ENCODE measurements at regions not wholly inside any gene's neighbourhood (a gene's known extent, or its start where the extent isn't known, plus 50 kb on each side); places are given as distances from the start of the nearest gene placed in this dataset.
"Not testable (repeated sequence)": the region's sequence is repeated elsewhere in the genome, so short reads cannot be mapped to it uniquely, and the experiment has no call there.

GRCh38 chr4:167876091-167876490 lies 216.2 kb upstream of the ANXA10 start:
- H3K4me1 Mint-ChIP-seq, H3K36me3 Mint-ChIP-seq, CTCF ChIA-PET, H3K9me3 Mint-ChIP-seq, H3K27ac Mint-ChIP-seq, H3K4me3 Mint-ChIP-seq, DNase-seq, H3K27me3 Mint-ChIP-seq: not testable (repeated sequence)

GRCh38 chr4:167877826-167878225 lies 214.5 kb upstream of the ANXA10 start:
- H3K36me3 Mint-ChIP-seq, H3K27ac Mint-ChIP-seq, CTCF ChIA-PET, H3K4me3 Mint-ChIP-seq, DNase-seq, H3K9me3 Mint-ChIP-seq, H3K27me3 Mint-ChIP-seq, H3K4me1 Mint-ChIP-seq: not testable (repeated sequence)

GRCh38 chr4:167883266-167883665 lies 209.1 kb upstream of the ANXA10 start:
- Mint-ChIP-seq H3K4me1 (no peaks in the 10 kb centered on the region), H3K27ac (no peak overlapping the region), H3K36me3 (no peaks in the 10 kb centered on the region), H3K4me3 (no peak overlapping the region), H3K27me3 (no peaks in the 10 kb centered on the region), H3K9me3 (no peaks in the 10 kb centered on the region)
- CTCF ChIA-PET = no interaction called here
- no peak for DNase-seq

- DNase-seq = no peak
- H3K4me3 Mint-ChIP-seq = no peak overlapping the region
- CTCF ChIA-PET = no interaction called here
- peaks cover 4% of the 10 kb centered on the region for H3K9me3 Mint-ChIP-seq
- H3K27ac Mint-ChIP-seq = no peak overlapping the region
- no peaks in the 10 kb centered on the region for H3K36me3 Mint-ChIP-seq
- no peaks in the 10 kb centered on the region for H3K27me3 Mint-ChIP-seq
- H3K4me1 Mint-ChIP-seq = no peaks in the 10 kb centered on the region
Measured at GRCh38 chr4:167885071-167885470, 207.3 kb upstream of the ANXA10 start.

GRCh38 chr4:167885872-167886271 lies 206.5 kb upstream of the ANXA10 start:
- CTCF ChIA-PET = no interaction called here
- Mint-ChIP-seq H3K4me1 (no peaks in the 10 kb centered on the region), H3K36me3 (no peaks in the 10 kb centered on the region), H3K9me3 (peaks cover 4% of the 10 kb centered on the region), H3K27me3 (no peaks in the 10 kb centered on the region), H3K27ac (no peak overlapping the region), H3K4me3 (no peak overlapping the region)
- DNase-seq = no peak

GRCh38 chr4:167887726-167888125 lies 204.6 kb upstream of the ANXA10 start:
- Mint-ChIP-seq H3K9me3 (peaks cover 4% of the 10 kb centered on the region), H3K27me3 (no peaks in the 10 kb centered on the region), H3K4me1 (no peaks in the 10 kb centered on the region), H3K27ac (no peak overlapping the region), H3K36me3 (no peaks in the 10 kb centered on the region), H3K4me3 (no peak overlapping the region)
- DNase-seq = no peak
- CTCF ChIA-PET = interaction anchor here (0.6 kb wide), 1 partner anchor 1700 kb away, joined by 4 read pairs; no protein-coding TSS in a partner anchor

- H3K27me3 Mint-ChIP-seq = no peaks in the 10 kb centered on the region
- DNase-seq = no peak
- CTCF ChIA-PET = no interaction called here
- no peaks in the 10 kb centered on the region for H3K4me1 Mint-ChIP-seq
- peaks cover 4% of the 10 kb centered on the region for H3K9me3 Mint-ChIP-seq
- no peak overlapping the region for H3K27ac Mint-ChIP-seq
- no peaks in the 10 kb centered on the region for H3K36me3 Mint-ChIP-seq
- no peak overlapping the region for H3K4me3 Mint-ChIP-seq
Measured at GRCh38 chr4:167890226-167890625, 202.1 kb upstream of the ANXA10 start.

- Mint-ChIP-seq H3K4me1 (no peaks in the 10 kb centered on the region), H3K4me3 (no peak overlapping the region), H3K27me3 (no peaks in the 10 kb centered on the region), H3K36me3 (no peaks in the 10 kb centered on the region), H3K27ac (no peak overlapping the region), H3K9me3 (peaks cover 6% of the 10 kb centered on the region)
- DNase-seq = no peak
- CTCF ChIA-PET = no interaction called here
Measured at GRCh38 chr4:167893531-167893930, 198.8 kb upstream of the ANXA10 start.

GRCh38 chr4:167896260-167896659 lies 196.1 kb upstream of the ANXA10 start:
- H3K27ac Mint-ChIP-seq, H3K4me3 Mint-ChIP-seq, H3K27me3 Mint-ChIP-seq, DNase-seq, H3K36me3 Mint-ChIP-seq, H3K9me3 Mint-ChIP-seq, CTCF ChIA-PET, H3K4me1 Mint-ChIP-seq: not testable (repeated sequence)

- Mint-ChIP-seq H3K27ac (no peak overlapping the region), H3K27me3 (no peaks in the 10 kb centered on the region), H3K4me3 (no peak overlapping the region), H3K4me1 (no peaks in the 10 kb centered on the region), H3K36me3 (no peaks in the 10 kb centered on the region), H3K9me3 (peaks cover 1% of the 10 kb centered on the region)
- CTCF ChIA-PET = no interaction called here
- DNase-seq = no peak
Measured at GRCh38 chr4:167897116-167897515, 195.2 kb upstream of the ANXA10 start.

- H3K4me3 Mint-ChIP-seq = no peak overlapping the region
- H3K36me3 Mint-ChIP-seq = no peaks in the 10 kb centered on the region
- no peak for DNase-seq
- H3K27me3 Mint-ChIP-seq = no peaks in the 10 kb centered on the region
- peaks cover 2% of the 10 kb centered on the region for H3K9me3 Mint-ChIP-seq
- H3K4me1 Mint-ChIP-seq = no peaks in the 10 kb centered on the region
- H3K27ac Mint-ChIP-seq = no peak overlapping the region
- CTCF ChIA-PET = no interaction called here
Measured at GRCh38 chr4:167903291-167903721, 189.0 kb upstream of the ANXA10 start.

GRCh38 chr4:167906851-167907250 lies 185.5 kb upstream of the ANXA10 start:
- Mint-ChIP-seq H3K27me3 (no peaks in the 10 kb centered on the region), H3K4me1 (no peaks in the 10 kb centered on the region), H3K27ac (no peak overlapping the region), H3K4me3 (no peak overlapping the region), H3K9me3 (peaks cover 2% of the 10 kb centered on the region), H3K36me3 (no peaks in the 10 kb centered on the region)
- CTCF ChIA-PET = no interaction called here
- no peak for DNase-seq

- H3K27me3 Mint-ChIP-seq = no peaks in the 10 kb centered on the region
- CTCF ChIA-PET = no interaction called here
- no peaks in the 10 kb centered on the region for H3K4me1 Mint-ChIP-seq
Measured at GRCh38 chr4:167908816-167909215, 183.5 kb upstream of the ANXA10 start.

GRCh38 chr4:167912535-167912934 lies 179.8 kb upstream of the ANXA10 start:
- CTCF ChIA-PET, H3K27me3 Mint-ChIP-seq, H3K27ac Mint-ChIP-seq, H3K9me3 Mint-ChIP-seq, DNase-seq, H3K4me3 Mint-ChIP-seq, H3K4me1 Mint-ChIP-seq, H3K36me3 Mint-ChIP-seq: not testable (repeated sequence)

More at GRCh38 chr4:167908816-167909215, 183.5 kb upstream of the ANXA10 start:
- Mint-ChIP-seq H3K9me3 (peaks cover 2% of the 10 kb centered on the region), H3K4me3 (no peak overlapping the region), H3K27ac (no peak overlapping the region), H3K36me3 (no peaks in the 10 kb centered on the region)
- DNase-seq = no peak

GRCh38 chr4:167918077-167918476 lies 174.3 kb upstream of the ANXA10 start:
- no peaks in the 10 kb centered on the region for H3K4me1 Mint-ChIP-seq
- no peak overlapping the region for H3K4me3 Mint-ChIP-seq
- peaks cover 10% of the 10 kb centered on the region for H3K9me3 Mint-ChIP-seq
- no peak overlapping the region for H3K27ac Mint-ChIP-seq
- no peaks in the 10 kb centered on the region for H3K36me3 Mint-ChIP-seq
- CTCF ChIA-PET = no interaction called here
- no peaks in the 10 kb centered on the region for H3K27me3 Mint-ChIP-seq
- no peak for DNase-seq

- CTCF ChIA-PET = no interaction called here
- Mint-ChIP-seq H3K4me1 (no peaks in the 10 kb centered on the region), H3K4me3 (no peak overlapping the region), H3K27me3 (no peaks in the 10 kb centered on the region), H3K36me3 (no peaks in the 10 kb centered on the region), H3K9me3 (peaks cover 1% of the 10 kb centered on the region), H3K27ac (no peak overlapping the region)
- DNase-seq = no peak
Measured at GRCh38 chr4:167930166-167930565, 162.2 kb upstream of the ANXA10 start.

Measured in activated naive CD4-positive, alpha-beta T cell treated with anti-CD3 and anti-CD28 coated beads, Interleukin-2, amount 10 ng/mL, durations not matched to agents 7 days and 5 days (primary cell).